MM.1S (cell line): ENCODE measurements at regions not wholly inside any gene's neighbourhood (a gene's known extent, or its start where the extent isn't known, plus 50 kb on each side); places are given as distances from the start of the nearest gene placed in this dataset.

Source experiments
- DNase-seq: peaks from one replicate; pipeline ENCODE4 v3.0.0-alpha.2; 2015
- H2AFZ ChIP-seq: fragments of 300-600 bp; sonication (generic); 2 replicates; pipeline ENCODE4 v1.6.0; 2016; ENCODE audit warnings: antibody characterized with exemption, low read length
- H3F3A ChIP-seq: fragments of 300-600 bp; sonication (generic); 2 replicates; pipeline ENCODE4 v1.6.1; 2016; ENCODE audit warnings: mild to moderate bottlenecking, antibody characterized with exemption, low read length, moderate library complexity, mixed read lengths; ENCODE audit not compliant: insufficient read depth
- H3K27ac ChIP-seq: fragments of 300-600 bp; sonication (generic); 2 replicates; pipeline ENCODE4 v1.5.1; 2016; ENCODE audit warnings: mild to moderate bottlenecking, low read length
- H3K27me3 ChIP-seq: fragments of 300-600 bp; sonication (generic); replicated peaks from 2 replicates; pipeline ENCODE4 v1.6.0; 2016; ENCODE audit warnings: low read length; ENCODE audit not compliant: insufficient read depth
- H3K36me3 ChIP-seq: fragments of 300-600 bp; sonication (generic); replicated peaks from 2 replicates; pipeline ENCODE4 v1.6.1; 2016; ENCODE audit warnings: mild to moderate bottlenecking, low read length, mixed read lengths; ENCODE audit not compliant: insufficient read depth
- H3K4me1 ChIP-seq: fragments of 300-600 bp; sonication (generic); 2 replicates; pipeline ENCODE4 v1.6.1; 2016; ENCODE audit warnings: low read length, mixed read lengths
- H3K4me2 ChIP-seq: fragments of 300-600 bp; sonication (generic); 2 replicates; pipeline ENCODE4 v1.6.0; 2016; ENCODE audit warnings: low read depth, low read length
- H3K4me3 ChIP-seq: fragments of 300-600 bp; sonication (generic); 2 replicates; pipeline ENCODE4 v1.5.1; 2016; ENCODE audit warnings: low read length, mixed read lengths
- H3K79me2 ChIP-seq: fragments of 300-600 bp; sonication (generic); 2 replicates; pipeline ENCODE4 v1.6.1; 2016; ENCODE audit warnings: mixed run types, low read length, mixed read lengths
- H3K9ac ChIP-seq: fragments of 300-600 bp; sonication (generic); 2 replicates; pipeline ENCODE4 v1.6.1; 2016; ENCODE audit warnings: low read length, mixed read lengths
- H3K9me2 ChIP-seq: fragments of 300-600 bp; sonication (generic); replicated peaks from 2 replicates; pipeline ENCODE4 v1.6.1; 2016; ENCODE audit warnings: mild to moderate bottlenecking, low read length, mixed read lengths; ENCODE audit not compliant: insufficient read depth
- H3K9me3 ChIP-seq: fragments of 300-600 bp; sonication (generic); replicated peaks from 2 replicates; pipeline ENCODE4 v1.6.1; 2016; ENCODE audit warnings: mild to moderate bottlenecking, low read length, mixed read lengths; ENCODE audit not compliant: insufficient read depth
- H4K20me1 ChIP-seq: fragments of 300-600 bp; sonication (generic); 2 replicates; pipeline ENCODE4 v1.6.1; 2016; ENCODE audit warnings: mild to moderate bottlenecking, low read length, moderate library complexity, mixed read lengths; ENCODE audit not compliant: insufficient read depth
- CTCF ChIP-seq: fragments of 300-600 bp; sonication (generic); IDR thresholded peaks from 2 replicates; pipeline ENCODE4 v1.5.1; 2016; ENCODE audit warnings: antibody characterized with exemption, low read length, mixed read lengths
- EZH2 ChIP-seq: fragments of 300-600 bp; sonication (generic); optimal IDR thresholded peaks from 2 replicates; pipeline ENCODE3; 2017; ENCODE audit warnings: low read depth, mild to moderate bottlenecking, antibody characterized with exemption, low read length, mixed read lengths
- EZH2phosphoT487 ChIP-seq: fragments of 300-600 bp; sonication (generic); IDR thresholded peaks from 2 replicates; pipeline ENCODE4 v1.6.1; 2018; ENCODE audit warnings: antibody characterized with exemption, low read length

DNA sequence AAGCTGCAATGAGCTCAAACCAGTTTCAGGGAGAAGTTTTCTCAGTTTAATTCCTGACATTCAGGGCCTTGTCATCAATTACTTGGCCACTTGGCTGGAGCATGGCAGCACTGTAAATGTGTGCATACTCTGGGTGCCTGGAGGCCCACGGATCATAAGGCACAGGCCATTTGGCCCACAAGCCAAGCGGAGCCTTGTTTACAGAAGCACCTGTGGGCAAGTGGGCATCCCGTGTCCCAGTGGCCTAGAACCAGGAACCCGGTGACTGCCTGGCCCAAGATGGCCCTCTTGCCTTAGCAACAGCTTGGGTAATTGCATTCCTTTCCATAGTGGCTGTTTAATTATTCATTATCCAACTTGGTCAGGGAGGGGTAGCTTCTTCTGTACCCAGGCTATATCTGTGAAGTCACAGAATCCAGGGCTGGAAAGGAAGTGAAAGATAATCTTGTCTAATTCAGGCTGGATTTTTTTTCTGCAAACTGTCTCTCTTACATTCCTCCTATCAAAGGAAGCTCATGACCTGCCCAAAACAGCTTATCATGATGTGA is 426.4 kb upstream of the ZMIZ1 start:
- no peaks in the 10 kb centered on the region for H4K20me1 ChIP-seq
- H3K9me3 ChIP-seq = no peaks in the 10 kb centered on the region
- H2AFZ ChIP-seq = no peak overlapping the region
- TF ChIP-seq EZH2 (no peak), CTCF (no peak), EZH2phosphoT487 (no peak)
- no peak overlapping the region for H3K4me3 ChIP-seq
- no peak overlapping the region for H3K4me2 ChIP-seq
- no peak overlapping the region for H3K9ac ChIP-seq
- H3K79me2 ChIP-seq = no peaks in the 10 kb centered on the region
- no peak overlapping the region for H3K27ac ChIP-seq
- H3K36me3 ChIP-seq = no peaks in the 10 kb centered on the region
- no peak for DNase-seq
- no peaks in the 10 kb centered on the region for H3K4me1 ChIP-seq
- no peaks in the 10 kb centered on the region for H3K9me2 ChIP-seq
- H3F3A ChIP-seq = no peaks in the 10 kb centered on the region
- no peaks in the 10 kb centered on the region for H3K27me3 ChIP-seq

DNA sequence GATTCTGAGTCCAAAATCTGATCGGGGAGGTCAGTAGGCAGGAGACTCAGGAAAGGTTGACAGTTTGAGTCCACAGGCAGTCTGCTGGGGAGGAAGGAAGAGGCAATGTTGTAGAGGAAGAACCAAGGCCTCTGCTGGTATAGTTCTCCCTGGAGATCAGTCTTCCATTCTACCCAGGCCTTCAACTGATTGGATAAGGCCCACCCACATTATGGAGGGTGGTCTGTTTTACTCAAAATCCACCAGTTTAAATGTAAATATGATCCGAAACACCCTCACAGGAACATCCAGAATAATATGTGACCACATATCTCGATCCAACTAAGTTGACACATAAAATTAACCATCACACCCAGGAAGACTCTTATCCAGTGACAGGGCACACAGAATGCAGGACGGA is 425.3 kb upstream of the ZMIZ1 start:
- no peak for DNase-seq
- H3K9me2 ChIP-seq = no peaks in the 10 kb centered on the region
- H3K36me3 ChIP-seq = no peaks in the 10 kb centered on the region
- no peak overlapping the region for H2AFZ ChIP-seq
- H3K9ac ChIP-seq = no peak overlapping the region
- no peaks in the 10 kb centered on the region for H3K27me3 ChIP-seq
- H3K4me2 ChIP-seq = no peak overlapping the region
- H4K20me1 ChIP-seq = no peaks in the 10 kb centered on the region
- no peaks in the 10 kb centered on the region for H3K4me1 ChIP-seq
- no peaks in the 10 kb centered on the region for H3K9me3 ChIP-seq
- TF ChIP-seq CTCF = no peak
- TF ChIP-seq EZH2 = no peak
- no peak for TF ChIP-seq EZH2phosphoT487
- no peaks in the 10 kb centered on the region for H3K79me2 ChIP-seq
- H3K27ac ChIP-seq = no peak overlapping the region
- H3F3A ChIP-seq = no peaks in the 10 kb centered on the region
- no peak overlapping the region for H3K4me3 ChIP-seq

- H3K9me3 ChIP-seq = no peaks in the 10 kb centered on the region
- H3K4me3 ChIP-seq = no peak overlapping the region
- no peaks in the 10 kb centered on the region for H3K9me2 ChIP-seq
- no peak for DNase-seq
- no peaks in the 10 kb centered on the region for H3K79me2 ChIP-seq
- no peaks in the 10 kb centered on the region for H3K4me1 ChIP-seq
- H3K4me2 ChIP-seq = no peak overlapping the region
- H3K9ac ChIP-seq = no peak overlapping the region
- H3K27me3 ChIP-seq = no peaks in the 10 kb centered on the region
- H3K36me3 ChIP-seq = no peaks in the 10 kb centered on the region
- H3F3A ChIP-seq = no peaks in the 10 kb centered on the region
- no peaks in the 10 kb centered on the region for H4K20me1 ChIP-seq
- H3K27ac ChIP-seq = no peak overlapping the region
- H2AFZ ChIP-seq = no peak overlapping the region
- TF ChIP-seq EZH2 = no peak
- TF ChIP-seq EZH2phosphoT487 = no peak
- TF ChIP-seq CTCF = no peak
These were observed 424.2 kb upstream of the ZMIZ1 start for GRCh38 chr10:78644550-78644949.
